ENCODE measurements at regions not wholly inside any gene's neighbourhood (a gene's known extent, or its start where the extent isn't known, plus 50 kb on each side); places are given as distances from the start of the nearest gene placed in this dataset.

DNA sequence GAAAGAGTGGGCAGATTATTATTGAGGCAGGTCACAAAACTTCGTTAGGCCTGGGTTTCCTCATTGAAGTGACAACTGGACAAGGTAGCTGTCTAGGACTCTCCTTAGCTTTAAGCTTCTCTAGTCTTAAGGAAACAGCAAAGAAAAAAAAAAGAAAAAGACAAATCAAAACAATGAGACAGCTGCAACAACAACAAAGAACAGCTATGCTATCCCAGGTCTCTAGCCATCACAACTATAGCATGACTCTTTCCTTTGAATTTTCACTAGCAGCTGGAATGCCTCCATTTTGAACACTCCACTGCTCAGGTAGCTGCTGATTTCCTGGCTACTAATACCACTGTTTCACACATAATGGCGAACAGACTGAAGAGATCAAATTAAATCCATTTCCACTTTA, 302.4 kb upstream of the SORL1-AS1 start:
- TF ChIP-seq, protein P1, sequence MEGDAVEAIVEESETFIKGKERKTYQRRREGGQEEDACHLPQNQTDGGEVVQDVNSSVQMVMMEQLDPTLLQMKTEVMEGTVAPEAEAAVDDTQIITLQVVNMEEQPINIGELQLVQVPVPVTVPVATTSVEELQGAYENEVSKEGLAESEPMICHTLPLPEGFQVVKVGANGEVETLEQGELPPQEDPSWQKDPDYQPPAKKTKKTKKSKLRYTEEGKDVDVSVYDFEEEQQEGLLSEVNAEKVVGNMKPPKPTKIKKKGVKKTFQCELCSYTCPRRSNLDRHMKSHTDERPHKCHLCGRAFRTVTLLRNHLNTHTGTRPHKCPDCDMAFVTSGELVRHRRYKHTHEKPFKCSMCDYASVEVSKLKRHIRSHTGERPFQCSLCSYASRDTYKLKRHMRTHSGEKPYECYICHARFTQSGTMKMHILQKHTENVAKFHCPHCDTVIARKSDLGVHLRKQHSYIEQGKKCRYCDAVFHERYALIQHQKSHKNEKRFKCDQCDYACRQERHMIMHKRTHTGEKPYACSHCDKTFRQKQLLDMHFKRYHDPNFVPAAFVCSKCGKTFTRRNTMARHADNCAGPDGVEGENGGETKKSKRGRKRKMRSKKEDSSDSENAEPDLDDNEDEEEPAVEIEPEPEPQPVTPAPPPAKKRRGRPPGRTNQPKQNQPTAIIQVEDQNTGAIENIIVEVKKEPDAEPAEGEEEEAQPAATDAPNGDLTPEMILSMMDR (IDR thresholded peaks at IDR 0.05 in 4 of 5, conservative IDR thresholded peaks at IDR 0.05 in 1 of 5), result no peak
- no peak for TF ChIP-seq POLR2A (IDR thresholded peaks at IDR 0.05)
